Lower leg skin (tissue), 4 donors: ENCODE measurements at regions not wholly inside any gene's neighbourhood (a gene's known extent, or its start where the extent isn't known, plus 50 kb on each side); places are given as distances from the start of the nearest gene placed in this dataset.

Experiments
- DNase-seq, 2 donors: peaks; one replicate each; pipeline ENCODE4 v3.0.0-alpha.2; 2019; ENCODE audit warnings: low spot score in 2 of 2
- H3K4me3 ChIP-seq: fragments of 200-600 bp; sonication (generic); 2 replicates; pipeline ENCODE4 v1.5.1; 2017; ENCODE audit warnings: mild to moderate bottlenecking, low read depth; ENCODE audit not compliant: poor library complexity, severe bottlenecking
- CTCF ChIP-seq, 3 donors: fragments of 450-650 bp; IDR thresholded peaks; one replicate each; pipeline ENCODE4 v1.5.1; 2016; ENCODE audit warnings: antibody characterized with exemption in 3 of 3, mild to moderate bottlenecking in 3 of 3, moderate library complexity in 2 of 3
- POLR2A ChIP-seq, 2 donors: fragments of 450-650 bp; IDR thresholded peaks; one replicate each; pipeline ENCODE4 v1.6.1; 2016 to 2017; ENCODE audit warnings: antibody characterized with exemption in 2 of 2, mild to moderate bottlenecking in 1 of 2, moderate library complexity in 1 of 2
- WGBS, 2 donors: methylation state at CpG; one replicate each; pipeline ENCODE4 v1.1.5; 2018; 5-methylcytosine and 5-hydroxymethylcytosine counted together
- intact Hi-C: fragments of 100-400 bp; cut with DNase I; formaldehyde crosslinking; loops from one replicate; pipeline ENCODE4 v1.15.0; 2023; ENCODE audit warnings: low total_unique reads

- 65 to 89% methylated on average over 6 of the region's 6 CpGs for WGBS, 2 donors
- no peak overlapping the region for H3K4me3 ChIP-seq
- intact Hi-C loops, result no loop called here
- TF ChIP-seq POLR2A (IDR thresholded peaks at IDR 0.05) (no peak), CTCF (IDR thresholded peaks at IDR 0.05) (no peak)
- no peak for DNase-seq
Measured at GRCh38 chr18:75582940-75583339, 155.4 kb upstream of the SMIM21 start.

- intact Hi-C loops, result no loop called here
- no peak overlapping the region for H3K4me3 ChIP-seq
- DNase-seq, result no peak
- no peak for TF ChIP-seq POLR2A (IDR thresholded peaks at IDR 0.05)
- no peak for TF ChIP-seq CTCF (IDR thresholded peaks at IDR 0.05)
- WGBS, 2 donors, result 75 to 77% methylated on average over 3 of the region's 3 CpGs
Measured at GRCh38 chr18:75582406-75582821, 154.9 kb upstream of the SMIM21 start.

- TF ChIP-seq CTCF (IDR thresholded peaks at IDR 0.05), result no peak
- TF ChIP-seq POLR2A (IDR thresholded peaks at IDR 0.05), result no peak
- 46 to 53% methylated on average over 8 of the region's 8 CpGs for WGBS, 2 donors
- intact Hi-C loops, result no loop called here
- no peak overlapping the region for H3K4me3 ChIP-seq
- DNase-seq, result no peak
Measured at GRCh38 chr18:75581336-75582131, 154.0 kb upstream of the SMIM21 start.

GRCh38 chr18:75574187-75574586 is 146.7 kb upstream of the SMIM21 start:
- intact Hi-C loops, result no loop called here

GRCh38 chr18:75563150-75563549 is 135.6 kb upstream of the SMIM21 start:
- no peak for TF ChIP-seq CTCF (IDR thresholded peaks at IDR 0.05)
- 79 to 87% methylated on average over 5 of the region's 5 CpGs for WGBS, 2 donors
- DNase-seq, result no peak
- intact Hi-C loops, result no loop called here
- H3K4me3 ChIP-seq, result no peak overlapping the region

More at GRCh38 chr18:75574187-75574586, 146.7 kb upstream of the SMIM21 start:
- 52 to 61% methylated on average over 3 of the region's 3 CpGs for WGBS, 2 donors
- no peak for DNase-seq
- TF ChIP-seq POLR2A (IDR thresholded peaks at IDR 0.05) (no peak), CTCF (IDR thresholded peaks at IDR 0.05) (no peak)
- H3K4me3 ChIP-seq, result no peak overlapping the region

GRCh38 chr18:75562216-75562615 is 134.7 kb upstream of the SMIM21 start:
- WGBS, 2 donors, result 70 to 75% methylated on average over 5 of the region's 5 CpGs
- DNase-seq, result no peak
- intact Hi-C loops, result no loop called here
- TF ChIP-seq POLR2A (IDR thresholded peaks at IDR 0.05) (no peak), CTCF (IDR thresholded peaks at IDR 0.05) (no peak)
- H3K4me3 ChIP-seq, result no peak overlapping the region
